HCT116 (cell line): ENCODE measurements at regions not wholly inside any gene's neighbourhood (a gene's known extent, or its start where the extent isn't known, plus 50 kb on each side); places are given as distances from the start of the nearest gene placed in this dataset.

Experiments
- POLR2AphosphoS5 ChIP-seq: IDR thresholded peaks from 2 replicates; pipeline ENCODE4 v1.6.1; 2011; ENCODE audit warnings: mild to moderate bottlenecking, low read depth, low read length, moderate library complexity
- YY1 ChIP-seq: IDR thresholded peaks from 2 replicates; pipeline ENCODE4 v1.6.1; 2011; ENCODE audit warnings: low read length, low read depth, moderate library complexity, mild to moderate bottlenecking; ENCODE audit not compliant: insufficient replicate concordance; ENCODE audit errors: extremely low read depth

DNA sequence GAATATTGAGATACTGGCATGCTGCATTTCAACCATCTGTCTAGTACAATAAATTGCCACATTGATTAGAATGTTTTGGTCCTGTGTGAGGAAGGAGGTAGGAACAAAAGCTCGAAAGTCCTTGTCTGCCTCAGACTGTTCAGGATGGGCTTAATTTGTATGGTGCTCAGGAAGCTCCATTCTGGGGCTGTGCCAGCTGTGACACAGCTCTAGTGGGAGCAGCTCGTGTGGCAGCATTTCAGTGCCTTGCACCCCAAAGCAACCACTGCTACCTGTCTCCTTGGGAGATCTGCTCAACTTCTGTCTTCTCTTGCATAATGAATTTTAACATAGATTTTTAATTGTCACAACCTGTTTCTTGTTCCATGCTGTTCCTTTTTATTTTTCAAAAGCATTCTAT, 144.4 kb upstream of the THUMPD2 start:
- TF ChIP-seq POLR2AphosphoS5 (no peak), YY1 (no peak)
